H1 (cell line): ENCODE measurements at regions not wholly inside any gene's neighbourhood (a gene's known extent, or its start where the extent isn't known, plus 50 kb on each side); places are given as distances from the start of the nearest gene placed in this dataset.

Source experiments
- CTCF ChIA-PET: fragments of 300-600 bp; sonication (Branson Sonifier 250); formaldehyde crosslinking; loops from one replicate; lab custom pipeline; 2021; ENCODE audit not compliant: partially characterized antibody; lab: Charles Lee
- POLR2A ChIA-PET: fragments of 300-600 bp; sonication (Branson Sonifier 250); formaldehyde crosslinking; loops from one replicate; lab custom pipeline; 2021; ENCODE audit warnings: inconsistent platforms; ENCODE audit not compliant: partially characterized antibody; lab: Charles Lee
- DNase-seq, 2 experiments: peaks; one replicate each; pipeline versions ENCODE4 v3.0.0 to v3.0.0-alpha.2; 2010 to 2022; ENCODE audit warnings: low spot score in 2 of 2, low read depth in 1 of 2, mixed read lengths in 1 of 2
- FAIRE-seq: peaks from 2 replicates; lab custom pipeline; 2011; peaks lifted over from hg19 to GRCh38; lab: Jason Lieb, UNC
- H2AFZ ChIP-seq: 2 replicates; pipeline ENCODE4 v1.8.1; 2012; ENCODE audit warnings: low read length, inconsistent platforms
- H2AK5ac ChIP-seq: 2 replicates; pipeline ENCODE4 v1.6.1; 2013; ENCODE audit warnings: low read depth, low read length
- H2BK120ac ChIP-seq: replicated peaks from 2 replicates; pipeline ENCODE3; 2013; ENCODE audit warnings: low read depth, low read length, inconsistent platforms
- H2BK12ac ChIP-seq: 2 replicates; pipeline ENCODE4 v1.6.1; 2013; ENCODE audit warnings: low read depth, low read length
- H2BK15ac ChIP-seq: 2 replicates; pipeline ENCODE4 v1.6.1; 2013; ENCODE audit warnings: low read length
- H2BK20ac ChIP-seq: 2 replicates; pipeline ENCODE4 v1.6.1; 2013; ENCODE audit warnings: low read length
- H2BK5ac ChIP-seq: 2 replicates; pipeline ENCODE4 v1.6.1; 2013; ENCODE audit warnings: low read depth, low read length
- H3K14ac ChIP-seq: 2 replicates; pipeline ENCODE4 v1.6.1; 2013; ENCODE audit warnings: inconsistent platforms; ENCODE audit not compliant: insufficient read length
- H3K18ac ChIP-seq: 2 replicates; pipeline ENCODE4 v1.6.1; 2013; ENCODE audit warnings: low read length; ENCODE audit errors: extremely low read depth
- H3K23ac ChIP-seq: 2 replicates; pipeline ENCODE4 v1.6.1; 2013; ENCODE audit warnings: inconsistent platforms; ENCODE audit not compliant: insufficient read length
- H3K23me2 ChIP-seq: 2 replicates; pipeline ENCODE4 v1.6.1; 2013; ENCODE audit warnings: low read depth, low read length
- H3K27ac ChIP-seq: 2 replicates; pipeline ENCODE4 v1.6.1; 2011; ENCODE audit warnings: low read depth, low read length, inconsistent platforms
- H3K27me3 ChIP-seq, 4 experiments: replicated peaks in 1 of 4; 1 replicate in 1 of 4; 2 replicates in 3 of 4; pipeline versions ENCODE4 v1.6.1 to v1.8.1; 2011 to 2013; ENCODE audit warnings: low read length in 3 of 4, mild to moderate bottlenecking in 3 of 4, inconsistent platforms in 2 of 4, mixed read lengths in 2 of 4, moderate library complexity in 1 of 4; ENCODE audit not compliant: control insufficient read depth in 3 of 4, insufficient read depth in 3 of 4; ENCODE audit errors: extremely low read depth in 1 of 4
- H3K36me3 ChIP-seq, 4 experiments: 2 replicates each; pipeline versions ENCODE4 v1.6.1 to v1.8.1; 2011 to 2013; ENCODE audit warnings: mild to moderate bottlenecking in 4 of 4, low read length in 3 of 4, moderate library complexity in 2 of 4, control low read depth in 1 of 4, inconsistent platforms in 1 of 4; ENCODE audit not compliant: insufficient read depth in 4 of 4, control insufficient read depth in 2 of 4
- H3K4ac ChIP-seq: replicated peaks from 2 replicates; pipeline ENCODE3; 2013; ENCODE audit warnings: low read length, low read depth, mixed read lengths, inconsistent platforms; ENCODE audit not compliant: insufficient read length
- H3K4me1 ChIP-seq, 4 experiments: replicated peaks in 1 of 4; 1 replicate in 1 of 4; 2 replicates in 3 of 4; pipeline versions ENCODE4 v1.6.1 to v1.8.1; 2011 to 2013; ENCODE audit warnings: low read length in 3 of 4, inconsistent platforms in 2 of 4, mixed read lengths in 1 of 4; ENCODE audit not compliant: insufficient read depth in 4 of 4, control insufficient read depth in 3 of 4
- H3K4me2 ChIP-seq, 2 experiments: 2 replicates each; pipeline versions ENCODE4 v1.6.1 to v1.8.1; 2011 to 2013; ENCODE audit warnings: low read depth in 2 of 2, low read length in 2 of 2, control low read depth in 1 of 2, inconsistent platforms in 1 of 2, mild to moderate bottlenecking in 1 of 2; ENCODE audit not compliant: insufficient read depth in 1 of 2
- H3K4me3 ChIP-seq, 4 experiments: fragments of 200-600, 300-600 bp in 1 of 4; sonication (generic), shearing (Covaris generic), sonication (Bioruptor Twin) in 1 of 4; 2 replicates each; pipeline versions ENCODE4 v1.5.1 to v1.8.1; 2011 to 2016; ENCODE audit warnings: low read length in 4 of 4, low read depth in 3 of 4, control low read depth in 2 of 4, inconsistent platforms in 2 of 4, mild to moderate bottlenecking in 2 of 4, mixed read lengths in 1 of 4, moderate library complexity in 1 of 4; ENCODE audit not compliant: insufficient read depth in 2 of 4; ENCODE audit errors: extremely low read depth in 1 of 4
- H3K56ac ChIP-seq: replicated peaks from 2 replicates; pipeline ENCODE3; 2013; ENCODE audit warnings: low read depth, mild to moderate bottlenecking, mixed read lengths, low read length, inconsistent platforms; ENCODE audit not compliant: insufficient read length
- H3K79me1 ChIP-seq: 2 replicates; pipeline ENCODE4 v1.6.1; 2013; ENCODE audit warnings: low read depth, low read length, control low read depth
- H3K79me2 ChIP-seq, 2 experiments: 2 replicates each; pipeline versions ENCODE4 v1.6.1 to v1.8.1; 2012 to 2013; ENCODE audit warnings: low read length in 2 of 2, mild to moderate bottlenecking in 2 of 2, inconsistent platforms in 1 of 2; ENCODE audit not compliant: insufficient read depth in 2 of 2, control insufficient read depth in 1 of 2
- H3K9ac ChIP-seq, 4 experiments: replicated peaks in 1 of 4; 1 replicate in 1 of 4; 2 replicates in 3 of 4; pipeline versions ENCODE4 v1.6.1 to v1.8.1; 2011 to 2013; ENCODE audit warnings: low read depth in 3 of 4, low read length in 3 of 4, control low read depth in 2 of 4, mild to moderate bottlenecking in 2 of 4, moderate library complexity in 2 of 4, inconsistent platforms in 1 of 4; ENCODE audit errors: extremely low read depth in 1 of 4
- H3K9me3 ChIP-seq, 2 experiments: 2 replicates each; pipeline versions ENCODE4 v1.6.1 to v1.8.1; 2012 to 2013; ENCODE audit warnings: mild to moderate bottlenecking in 2 of 2, moderate library complexity in 2 of 2, control low read depth in 1 of 2, inconsistent platforms in 1 of 2, low read depth in 1 of 2, low read length in 1 of 2, mixed read lengths in 1 of 2; ENCODE audit not compliant: insufficient read depth in 2 of 2
- H4K20me1 ChIP-seq, 2 experiments: replicated peaks in 1 of 2; 2 replicates each; pipeline versions ENCODE3 to v1.8.1; 2011 to 2013; ENCODE audit warnings: inconsistent platforms in 2 of 2, low read length in 2 of 2, mild to moderate bottlenecking in 1 of 2; ENCODE audit not compliant: insufficient read depth in 2 of 2, control insufficient read depth in 1 of 2
- H4K5ac ChIP-seq: 2 replicates; pipeline ENCODE4 v1.6.1; 2013; ENCODE audit warnings: low read length, low read depth, mixed read lengths, inconsistent platforms; ENCODE audit not compliant: insufficient read length
- H4K8ac ChIP-seq: 2 replicates; pipeline ENCODE4 v1.8.0; 2013; ENCODE audit warnings: mild to moderate bottlenecking, moderate library complexity, low read length, inconsistent platforms; ENCODE audit not compliant: insufficient read depth; ENCODE audit errors: extremely low read depth
- H4K91ac ChIP-seq: replicated peaks from 2 replicates; pipeline ENCODE3; 2013; ENCODE audit warnings: low read length, mixed read lengths, inconsistent platforms; ENCODE audit not compliant: insufficient read length
- CEBPB ChIP-seq: IDR thresholded peaks from 2 replicates; pipeline ENCODE4 v1.6.1; 2012; ENCODE audit warnings: low read depth, low read length
- KDM4A ChIP-seq: IDR thresholded peaks from one replicate; pipeline ENCODE4 v1.7.1; 2012; ENCODE audit warnings: low read depth, mild to moderate bottlenecking, moderate library complexity, low read length, inconsistent platforms; ENCODE audit not compliant: severe bottlenecking
- RAD21 ChIP-seq, 2 experiments: IDR thresholded peaks in 1 of 2; conservative IDR thresholded peaks in 1 of 2; 2 replicates each; pipeline ENCODE4 v1.6.1; 2011; ENCODE audit warnings: low read depth in 2 of 2, low read length in 2 of 2, improper control_type of control experiment in 1 of 2, inconsistent platforms in 1 of 2, mild to moderate bottlenecking in 1 of 2, moderate library complexity in 1 of 2
- SUZ12 ChIP-seq: fragments of 200-600 bp; sonication (generic); IDR thresholded peaks from 2 replicates; pipeline ENCODE4 v1.6.1; 2012; ENCODE audit warnings: mild to moderate bottlenecking, inconsistent platforms, low read length, moderate library complexity, mixed read lengths
- TCF12 ChIP-seq: IDR thresholded peaks from 2 replicates; pipeline ENCODE4 v1.6.1; 2011; ENCODE audit warnings: low read depth, mild to moderate bottlenecking, low read length
- TEAD4 ChIP-seq: IDR thresholded peaks from 2 replicates; pipeline ENCODE4 v1.6.1; 2012; ENCODE audit warnings: low read depth, low read length, inconsistent platforms, mixed read lengths
- WGBS, 2 experiments: shearing (Covaris generic) in 1 of 2; methylation state at CpG; one replicate each; pipeline versions ENCODE4 v1.1.6 to v1.1.7; 2013 to 2015; ENCODE audit warnings: low lambda C conversion rate in 2 of 2, mixed read lengths in 2 of 2, inconsistent platforms in 1 of 2, low coverage in 1 of 2, missing lambda C conversion rate in 1 of 2; ENCODE audit not compliant: insufficient replicate concordance in 2 of 2, insufficient coverage in 1 of 2, insufficient read length in 1 of 2; ENCODE audit errors: extremely low coverage in 1 of 2, missing lambda C conversion rate in 1 of 2; 5-methylcytosine and 5-hydroxymethylcytosine counted together
- TF ChIP-seq, protein P1 (sequence below): IDR thresholded peaks from 2 replicates; pipeline ENCODE4 v1.6.1; 2012; ENCODE audit warnings: inconsistent platforms

GRCh38 chr1:112253366-112253765 is 142.6 kb upstream of the CTTNBP2NL start:
- H3K4ac ChIP-seq: no peak overlapping the region
- FAIRE-seq (peak; percentile 48), DNase-seq (no peak)
- H2BK15ac ChIP-seq: no peak overlapping the region
- H2AFZ ChIP-seq: 0 out of 2 replicates have a peak overlapping the region, but pooled peaks have one; percentile 25
- H3K56ac ChIP-seq: no peak overlapping the region
- no peak overlapping the region for H4K5ac ChIP-seq
- no peaks in the 10 kb centered on the region for H3K79me1 ChIP-seq
- no peak overlapping the region for H2BK12ac ChIP-seq
- H3K18ac ChIP-seq: no peak overlapping the region
- no peaks in the 10 kb centered on the region for H4K20me1 ChIP-seq
- H3K4me1 ChIP-seq: no peaks in the 10 kb centered on the region
- H4K91ac ChIP-seq: no peak overlapping the region
- no peak overlapping the region for H4K8ac ChIP-seq
- H3K27ac ChIP-seq: no peak overlapping the region
- no peak overlapping the region for H3K4me2 ChIP-seq
- WGBS, 2 experiments: 74% methylated on average over 2 of the region's 2 CpGs; no CpG with 5 or more reads in 1 of the 2 experiments
- H3K4me3 ChIP-seq: no peak overlapping the region
- no peaks in the 10 kb centered on the region for H3K79me2 ChIP-seq
- no peaks in the 10 kb centered on the region for H3K27me3 ChIP-seq
- H2BK120ac ChIP-seq: no peak overlapping the region
- H3K9me3 ChIP-seq: no peaks in the 10 kb centered on the region
- ChIA-PET CTCF (interaction anchor here (0.9 to 2.5 kb wide), 5 partner anchors 8 to 116 kb away, joined by 3 to 9 read pairs (median 5); no protein-coding TSS in a partner anchor), POLR2A (no interaction called here)
- H3K23ac ChIP-seq: no peak overlapping the region
- 0 out of 8 replicates have a peak, but pooled peaks cover 0 to 2% (median 0%) of the 10 kb centered on the region in 4 experiments for H3K36me3 ChIP-seq
- no peak overlapping the region for H3K14ac ChIP-seq
- no peaks in the 10 kb centered on the region for H3K23me2 ChIP-seq
- H2BK5ac ChIP-seq: no peak overlapping the region
- H2BK20ac ChIP-seq: no peak overlapping the region
- H2AK5ac ChIP-seq: no peak overlapping the region
- no peak overlapping the region for H3K9ac ChIP-seq
- TF ChIP-seq CEBPB (no peak), SUZ12 (no peak), KDM4A (no peak), TCF12 (no peak), RAD21 (IDR thresholded peaks at IDR 0.05 in 1 of 2, conservative IDR thresholded peaks at IDR 0.05 in 1 of 2; ENCODE audit: low read depth in 2 of 2, low read length in 2 of 2) (no peak), TEAD4 (no peak)
- TF ChIP-seq, protein P1, sequence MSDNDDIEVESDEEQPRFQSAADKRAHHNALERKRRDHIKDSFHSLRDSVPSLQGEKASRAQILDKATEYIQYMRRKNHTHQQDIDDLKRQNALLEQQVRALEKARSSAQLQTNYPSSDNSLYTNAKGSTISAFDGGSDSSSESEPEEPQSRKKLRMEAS: no peak
